Mucosa of descending colon (tissue), 3 donors: ENCODE measurements at regions not wholly inside any gene's neighbourhood (a gene's known extent, or its start where the extent isn't known, plus 50 kb on each side); places are given as distances from the start of the nearest gene placed in this dataset.
"Not testable (repeated sequence)": the region's sequence is repeated elsewhere in the genome, so short reads cannot be mapped to it uniquely, and the experiment has no call there.

Experiments used
- ATAC-seq: fragments of 200-7000 bp; cut with Tn5 transposase; one replicate; pipeline ENCODE4 v1.9.1; 2020; ENCODE audit warnings: mild to moderate bottlenecking, moderate library complexity
- DNase-seq, 3 donors: peaks; one replicate each; pipeline ENCODE4 v3.0.0-alpha.2; 2020
- H3K36me3 ChIP-seq: fragments of 200-600 bp; one replicate; pipeline ENCODE4 v1.8.0; 2021; ENCODE audit warnings: low read depth, mild to moderate bottlenecking
- H3K4me1 ChIP-seq: fragments of 200-600 bp; one replicate; pipeline ENCODE4 v1.8.0; 2021; ENCODE audit warnings: low read depth, mild to moderate bottlenecking
- H3K4me3 ChIP-seq: fragments of 200-600 bp; one replicate; pipeline ENCODE4 v1.8.0; 2021; ENCODE audit warnings: mild to moderate bottlenecking
- H3K9me3 ChIP-seq: fragments of 200-600 bp; one replicate; pipeline ENCODE4 v1.8.0; 2021; ENCODE audit warnings: mild to moderate bottlenecking
- CTCF ChIP-seq: fragments of 200-600 bp; IDR thresholded peaks from one replicate; pipeline ENCODE4 v1.8.0; 2022; ENCODE audit warnings: antibody characterized with exemption, mild to moderate bottlenecking
- intact Hi-C, 2 donors: fragments of 100-400 bp; cut with DNase I in 1 of 2; cut with micrococcal nuclease in 1 of 2; formaldehyde crosslinking; loops; one replicate each; pipeline versions ENCODE4 v1.11.0 to v1.11.1; 2022; cut with DNase I, micrococcal nuclease
- donor health status: DM: no; HTN: no; CAD: no; lungs with moderate emphysema.
- donor health status: DM: no; HTN: no; CAD: no.
- donor health status: DM: no; HTN: yes; CAD: no.

GRCh38 chrX:122203399-122203798 lies 980.7 kb upstream of the GRIA3 start:
- intact Hi-C loops: no loop called here
- no peaks in the 10 kb centered on the region for H3K4me1 ChIP-seq

GRCh38 chrX:122218666-122219065 lies 965.4 kb upstream of the GRIA3 start:
- intact Hi-C loops: no loop called here
- no peaks in the 10 kb centered on the region for H3K36me3 ChIP-seq
- DNase-seq (no peak), ATAC-seq (no peak)
- H3K4me1 ChIP-seq: no peaks in the 10 kb centered on the region
- no peak overlapping the region for H3K4me3 ChIP-seq
- TF ChIP-seq CTCF: no peak
- H3K9me3 ChIP-seq: no peaks in the 10 kb centered on the region

More at GRCh38 chrX:122203399-122203798, 980.7 kb upstream of the GRIA3 start:
- ATAC-seq (no peak), DNase-seq (no peak)
- no peaks in the 10 kb centered on the region for H3K9me3 ChIP-seq
- no peak for TF ChIP-seq CTCF
- no peaks in the 10 kb centered on the region for H3K36me3 ChIP-seq
- H3K4me3 ChIP-seq: no peak overlapping the region

- intact Hi-C loops: no loop called here
- ATAC-seq: no peak
- Histone ChIP-seq H3K36me3 (no peaks in the 10 kb centered on the region), H3K4me3 (no peak overlapping the region), H3K9me3 (no peaks in the 10 kb centered on the region), H3K4me1 (no peaks in the 10 kb centered on the region)
- TF ChIP-seq CTCF: no peak
- DNase-seq: no peak
These were observed 964.9 kb upstream of the GRIA3 start for GRCh38 chrX:122219226-122219625.

GRCh38 chrX:122219735-122220134 lies 964.3 kb upstream of the GRIA3 start:
- intact Hi-C loops: no loop called here
- H3K9me3 ChIP-seq: no peaks in the 10 kb centered on the region

GRCh38 chrX:122220644-122221373 lies 963.3 kb upstream of the GRIA3 start:
- no peak for TF ChIP-seq CTCF
- no peak overlapping the region for H3K4me3 ChIP-seq
- ATAC-seq (no peak), DNase-seq (no peak)
- H3K4me1 ChIP-seq: no peaks in the 10 kb centered on the region
- no peaks in the 10 kb centered on the region for H3K9me3 ChIP-seq
- intact Hi-C loops: no loop called here
- no peaks in the 10 kb centered on the region for H3K36me3 ChIP-seq

More at GRCh38 chrX:122219735-122220134, 964.3 kb upstream of the GRIA3 start:
- no peaks in the 10 kb centered on the region for H3K4me1 ChIP-seq
- no peak for TF ChIP-seq CTCF
- H3K36me3 ChIP-seq: no peaks in the 10 kb centered on the region
- no peak overlapping the region for H3K4me3 ChIP-seq
- ATAC-seq: no peak
- DNase-seq: no peak

GRCh38 chrX:122221810-122222209 lies 962.3 kb upstream of the GRIA3 start:
- H3K9me3 ChIP-seq, DNase-seq, H3K36me3 ChIP-seq, H3K4me3 ChIP-seq, H3K4me1 ChIP-seq, ATAC-seq, intact Hi-C loops: not testable (repeated sequence)

GRCh38 chrX:122224137-122224536 lies 959.9 kb upstream of the GRIA3 start:
- intact Hi-C loops, DNase-seq, H3K36me3 ChIP-seq, H3K9me3 ChIP-seq, H3K4me3 ChIP-seq, H3K4me1 ChIP-seq, ATAC-seq: not testable (repeated sequence)
